A673 (cell line): ENCODE measurements at regions not wholly inside any gene's neighbourhood (a gene's known extent, or its start where the extent isn't known, plus 50 kb on each side); places are given as distances from the start of the nearest gene placed in this dataset.

Source experiments
- EZH2 ChIP-seq: fragments of 200-600 bp; sonication (generic); IDR thresholded peaks from 2 replicates; pipeline ENCODE4 v1.6.1; 2017; ENCODE audit warnings: borderline replicate concordance, low read depth, mild to moderate bottlenecking, mixed read lengths, antibody characterized with exemption, low read length; ENCODE audit not compliant: poor library complexity, severe bottlenecking
- TF ChIP-seq, protein P1 (sequence below): fragments of 300-800, 200-600 bp; sonication (generic); conservative IDR thresholded peaks from 2 replicates; pipeline ENCODE4 v1.5.1; 2017; ENCODE audit warnings: low read depth, mild to moderate bottlenecking, antibody characterized with exemption, low read length, moderate library complexity, mixed read lengths

DNA sequence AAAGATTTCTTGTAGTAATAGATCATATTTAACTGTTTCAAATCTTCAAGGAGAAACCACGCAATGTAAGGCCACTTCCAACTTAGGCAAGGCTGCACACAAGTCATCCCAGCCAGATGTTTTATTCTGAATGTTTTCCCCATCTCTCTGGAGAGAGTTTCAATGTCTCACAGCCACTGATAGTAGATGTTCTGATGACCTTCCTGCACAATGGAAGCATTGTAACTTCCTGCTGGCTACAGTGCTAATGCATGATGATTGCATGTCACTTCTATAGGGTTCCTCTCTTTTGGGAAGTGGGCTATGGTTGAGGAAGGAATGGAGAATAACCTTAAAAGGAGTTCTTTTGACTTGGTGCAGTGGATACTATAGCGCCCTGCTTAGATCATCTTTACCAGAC, 328.0 kb downstream of the ZNF621 start:
- TF ChIP-seq, protein P1, sequence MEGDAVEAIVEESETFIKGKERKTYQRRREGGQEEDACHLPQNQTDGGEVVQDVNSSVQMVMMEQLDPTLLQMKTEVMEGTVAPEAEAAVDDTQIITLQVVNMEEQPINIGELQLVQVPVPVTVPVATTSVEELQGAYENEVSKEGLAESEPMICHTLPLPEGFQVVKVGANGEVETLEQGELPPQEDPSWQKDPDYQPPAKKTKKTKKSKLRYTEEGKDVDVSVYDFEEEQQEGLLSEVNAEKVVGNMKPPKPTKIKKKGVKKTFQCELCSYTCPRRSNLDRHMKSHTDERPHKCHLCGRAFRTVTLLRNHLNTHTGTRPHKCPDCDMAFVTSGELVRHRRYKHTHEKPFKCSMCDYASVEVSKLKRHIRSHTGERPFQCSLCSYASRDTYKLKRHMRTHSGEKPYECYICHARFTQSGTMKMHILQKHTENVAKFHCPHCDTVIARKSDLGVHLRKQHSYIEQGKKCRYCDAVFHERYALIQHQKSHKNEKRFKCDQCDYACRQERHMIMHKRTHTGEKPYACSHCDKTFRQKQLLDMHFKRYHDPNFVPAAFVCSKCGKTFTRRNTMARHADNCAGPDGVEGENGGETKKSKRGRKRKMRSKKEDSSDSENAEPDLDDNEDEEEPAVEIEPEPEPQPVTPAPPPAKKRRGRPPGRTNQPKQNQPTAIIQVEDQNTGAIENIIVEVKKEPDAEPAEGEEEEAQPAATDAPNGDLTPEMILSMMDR: no peak
- no peak for TF ChIP-seq EZH2
